ENCODE measurements at regions not wholly inside any gene's neighbourhood (a gene's known extent, or its start where the extent isn't known, plus 50 kb on each side); places are given as distances from the start of the nearest gene placed in this dataset.
"Not testable (repeated sequence)": the region's sequence is repeated elsewhere in the genome, so short reads cannot be mapped to it uniquely, and the experiment has no call there.

DNA sequence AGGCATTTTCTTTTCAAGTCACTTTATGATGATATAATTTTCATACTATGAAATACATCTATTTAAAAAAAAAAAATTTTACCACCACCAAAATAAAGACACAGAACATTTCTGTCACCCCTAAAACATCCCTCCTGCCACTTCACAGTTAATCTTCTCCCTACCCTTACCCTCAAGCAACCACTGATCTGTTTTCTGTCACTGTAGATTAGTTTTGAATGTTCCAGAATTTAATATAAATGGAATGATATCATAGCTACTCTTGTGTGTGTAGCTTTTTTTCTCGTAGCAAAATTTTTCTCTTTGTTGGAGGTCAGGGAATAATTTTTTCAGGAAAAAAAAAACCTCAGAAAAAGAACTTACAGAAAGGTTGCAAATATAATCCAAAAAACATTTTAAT lies 152.7 kb downstream of the RHOU start:
- DNase-seq (ENCODE audit: low read depth) = no peak

DNA sequence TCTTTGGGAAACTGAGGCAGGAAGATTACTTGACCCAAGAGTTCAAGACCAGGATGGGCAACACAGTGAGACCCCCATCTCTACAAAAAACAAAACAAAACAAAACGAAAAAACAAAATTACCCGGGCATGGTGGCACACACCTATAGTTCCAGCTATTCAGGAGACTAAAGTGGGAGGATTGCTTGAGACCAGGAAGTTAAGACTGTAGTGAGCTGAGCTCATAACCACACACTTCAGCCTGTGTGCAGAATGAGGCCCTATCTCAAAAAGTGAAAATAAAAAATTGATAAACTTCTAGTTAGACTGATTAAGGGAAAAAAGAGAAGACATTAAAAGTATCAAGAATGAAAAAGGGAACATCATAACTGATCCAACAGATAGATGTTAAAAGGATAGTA lies 154.0 kb downstream of the RHOU start:
- no peak overlapping the region for H3K4me3 ChIP-seq (ENCODE audit: low read depth, low read length)
- no peak for DNase-seq (ENCODE audit: low read depth)
- TF ChIP-seq, protein P1, sequence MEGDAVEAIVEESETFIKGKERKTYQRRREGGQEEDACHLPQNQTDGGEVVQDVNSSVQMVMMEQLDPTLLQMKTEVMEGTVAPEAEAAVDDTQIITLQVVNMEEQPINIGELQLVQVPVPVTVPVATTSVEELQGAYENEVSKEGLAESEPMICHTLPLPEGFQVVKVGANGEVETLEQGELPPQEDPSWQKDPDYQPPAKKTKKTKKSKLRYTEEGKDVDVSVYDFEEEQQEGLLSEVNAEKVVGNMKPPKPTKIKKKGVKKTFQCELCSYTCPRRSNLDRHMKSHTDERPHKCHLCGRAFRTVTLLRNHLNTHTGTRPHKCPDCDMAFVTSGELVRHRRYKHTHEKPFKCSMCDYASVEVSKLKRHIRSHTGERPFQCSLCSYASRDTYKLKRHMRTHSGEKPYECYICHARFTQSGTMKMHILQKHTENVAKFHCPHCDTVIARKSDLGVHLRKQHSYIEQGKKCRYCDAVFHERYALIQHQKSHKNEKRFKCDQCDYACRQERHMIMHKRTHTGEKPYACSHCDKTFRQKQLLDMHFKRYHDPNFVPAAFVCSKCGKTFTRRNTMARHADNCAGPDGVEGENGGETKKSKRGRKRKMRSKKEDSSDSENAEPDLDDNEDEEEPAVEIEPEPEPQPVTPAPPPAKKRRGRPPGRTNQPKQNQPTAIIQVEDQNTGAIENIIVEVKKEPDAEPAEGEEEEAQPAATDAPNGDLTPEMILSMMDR (IDR thresholded peaks at IDR 0.05; ENCODE audit: control insufficient read depth, extremely low read depth, insufficient read depth) = no peak

More for the DNA sequence above, 152.7 kb downstream of the RHOU start:
- TF ChIP-seq, protein P1 (IDR thresholded peaks at IDR 0.05; ENCODE audit: control insufficient read depth, extremely low read depth, insufficient read depth) = no peak
- H3K4me3 ChIP-seq (ENCODE audit: low read depth, low read length) = no peak overlapping the region

DNA sequence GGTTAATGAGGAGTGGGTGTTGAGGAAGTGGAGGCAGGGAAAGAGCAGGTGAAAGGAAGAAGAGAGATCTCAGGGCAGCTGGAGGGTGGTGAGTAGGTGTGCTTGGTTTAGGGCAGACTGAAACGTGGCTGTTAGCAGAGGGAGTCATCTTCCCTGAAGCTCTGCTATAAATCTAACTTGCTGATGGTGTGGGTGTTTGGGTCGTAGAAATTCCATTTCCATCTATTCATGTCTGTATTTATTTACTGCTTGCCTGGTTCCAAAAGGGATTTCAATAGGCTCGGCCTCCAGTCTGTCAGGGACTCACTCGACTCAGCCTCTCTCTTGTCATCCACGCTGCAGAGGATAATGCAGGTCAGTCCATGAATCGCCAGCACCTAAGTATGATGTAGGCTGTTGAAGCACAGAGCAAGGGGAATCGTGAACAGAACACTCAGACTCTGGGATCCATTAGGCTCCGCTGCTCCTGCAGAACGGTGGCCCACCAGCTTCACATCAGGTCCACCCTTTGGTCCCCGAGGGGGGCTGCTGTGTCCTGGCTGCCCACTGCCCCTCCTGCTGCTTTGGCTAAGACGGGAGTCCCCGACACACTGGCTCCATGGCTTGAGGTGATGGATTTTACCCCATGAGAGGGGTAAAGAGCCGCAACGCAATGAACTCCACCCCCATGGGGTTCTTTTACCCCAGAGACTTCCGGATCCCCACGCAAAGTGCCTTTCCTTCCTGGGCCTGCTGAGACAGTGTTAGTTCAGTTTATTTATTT lies 156.2 kb downstream of the RHOU start:
- no peak for DNase-seq (ENCODE audit: low read depth)
- no peak overlapping the region for H3K4me3 ChIP-seq (ENCODE audit: low read depth, low read length)
- TF ChIP-seq, protein P1 (IDR thresholded peaks at IDR 0.05; ENCODE audit: control insufficient read depth, extremely low read depth, insufficient read depth) = no peak

DNA sequence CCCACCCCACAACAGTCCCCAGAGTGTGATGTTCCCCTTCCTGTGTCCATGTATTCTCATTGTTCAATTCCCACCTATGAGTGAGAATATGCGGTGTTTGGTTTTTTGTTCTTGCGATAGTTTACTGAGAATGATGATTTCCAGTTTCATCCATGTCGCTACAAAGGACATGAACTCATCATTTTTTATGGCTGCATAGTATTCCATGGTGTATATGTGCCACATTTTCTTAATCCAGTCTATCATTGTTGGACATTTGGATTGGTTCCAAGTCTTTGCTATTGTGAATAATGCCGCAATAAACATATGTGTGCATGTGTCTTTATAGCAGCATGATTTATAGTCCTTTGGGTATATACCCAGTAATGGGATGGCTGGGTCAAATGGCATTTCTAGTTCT lies 156.9 kb downstream of the RHOU start:
- not testable (repeated sequence) for H3K4me3 ChIP-seq (ENCODE audit: low read depth, low read length); DNase-seq (ENCODE audit: low read depth)

DNA sequence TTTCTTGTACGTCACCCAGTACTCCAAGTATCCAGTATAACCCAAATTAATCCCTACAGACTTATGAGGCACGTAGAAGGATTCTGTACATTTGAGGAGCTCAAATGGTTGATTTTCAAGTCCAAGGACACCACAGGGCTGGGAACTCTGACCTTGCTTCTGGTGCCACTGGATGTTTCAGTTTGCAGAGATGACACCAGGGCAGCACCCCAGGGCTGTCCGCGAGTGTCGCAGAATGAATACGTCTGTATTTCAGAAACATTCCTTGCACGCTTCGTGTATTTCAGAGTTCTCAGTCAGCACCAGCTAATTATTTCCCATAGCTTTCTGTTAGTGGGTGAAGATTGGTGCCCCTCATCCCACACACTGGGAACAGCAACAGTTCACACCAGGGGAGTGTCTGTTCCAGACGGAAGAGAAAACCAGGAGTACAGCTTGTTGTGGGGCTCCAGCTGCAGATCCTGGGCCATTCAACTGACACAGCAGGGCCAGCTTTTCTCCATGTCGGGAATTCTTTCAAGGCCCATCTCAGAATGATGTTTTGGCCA lies 159.2 kb downstream of the RHOU start:
- H3K4me3 ChIP-seq (ENCODE audit: low read depth, low read length) = no peak overlapping the region
- TF ChIP-seq, protein P1 (IDR thresholded peaks at IDR 0.05; ENCODE audit: control insufficient read depth, extremely low read depth, insufficient read depth) = no peak
- DNase-seq (ENCODE audit: low read depth) = no peak

DNA sequence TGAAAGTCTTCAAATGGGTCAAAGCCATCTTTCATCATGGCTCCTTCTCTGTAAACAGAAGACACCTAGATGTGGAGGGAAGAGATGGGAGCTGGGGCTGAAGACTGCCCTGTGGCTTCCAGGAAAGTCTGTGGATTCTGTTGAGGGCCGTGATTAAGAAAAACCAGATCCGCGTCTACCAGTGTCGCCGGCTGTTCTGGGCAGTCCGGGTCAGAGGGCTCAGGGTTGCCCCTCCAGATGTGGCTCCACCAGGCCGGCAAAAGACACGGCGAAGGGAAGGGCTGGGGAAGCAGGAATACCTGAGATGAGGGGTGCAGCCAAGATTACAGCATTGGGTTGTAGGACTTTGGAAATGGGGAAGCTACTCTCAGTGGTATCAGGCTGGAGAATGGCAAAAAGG lies 162.6 kb downstream of the RHOU start:
- no peak for DNase-seq (ENCODE audit: low read depth)
- H3K4me3 ChIP-seq (ENCODE audit: low read depth, low read length) = no peak overlapping the region
- TF ChIP-seq, protein P1 (IDR thresholded peaks at IDR 0.05; ENCODE audit: control insufficient read depth, extremely low read depth, insufficient read depth) = no peak

DNA sequence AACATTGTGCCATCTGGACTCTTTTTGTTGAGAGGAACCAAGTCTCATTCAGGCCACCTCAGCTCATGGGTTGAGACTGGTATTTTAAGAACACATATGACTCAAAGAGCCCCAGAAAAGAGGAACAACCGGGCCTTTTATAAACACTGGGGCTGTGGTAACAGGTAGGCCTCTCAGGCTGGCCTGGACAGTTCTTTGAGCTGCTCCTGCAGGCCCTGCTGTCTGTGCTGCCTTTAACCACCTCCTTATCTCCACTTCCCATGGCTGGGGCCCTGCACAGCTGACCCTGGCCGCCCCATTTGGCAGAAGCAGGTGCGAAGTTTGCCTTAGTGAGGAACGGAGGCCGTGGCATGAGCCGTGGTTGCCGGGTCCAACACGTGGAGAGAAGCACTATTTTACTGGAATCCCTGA lies 163.3 kb downstream of the RHOU start:
- TF ChIP-seq, protein P1 (IDR thresholded peaks at IDR 0.05; ENCODE audit: control insufficient read depth, extremely low read depth, insufficient read depth) = no peak
- DNase-seq (ENCODE audit: low read depth) = no peak
- H3K4me3 ChIP-seq (ENCODE audit: low read depth, low read length) = no peak overlapping the region
